Subcutaneous abdominal adipose tissue (tissue), 5 donors: ENCODE measurements at regions not wholly inside any gene's neighbourhood (a gene's known extent, or its start where the extent isn't known, plus 50 kb on each side); places are given as distances from the start of the nearest gene placed in this dataset.

Experiments used
- H3K27ac ChIP-seq: one replicate; pipeline ENCODE4 v1.7.0; 2013; ENCODE audit warnings: low read depth, mild to moderate bottlenecking, inconsistent platforms, low read length, moderate library complexity
- H3K27me3 ChIP-seq, 5 donors: one replicate each; pipeline ENCODE4 v1.7.0; 2013; ENCODE audit warnings: low read length in 5 of 5, inconsistent platforms in 1 of 5; ENCODE audit not compliant: control insufficient read depth in 5 of 5, insufficient read depth in 4 of 5
- H3K36me3 ChIP-seq, 5 donors: one replicate each; pipeline ENCODE4 v1.7.0; 2013; ENCODE audit warnings: low read length in 5 of 5; ENCODE audit not compliant: control insufficient read depth in 5 of 5, insufficient read depth in 5 of 5
- H3K4me1 ChIP-seq, 5 donors: one replicate each; pipeline ENCODE4 v1.7.0; 2013; ENCODE audit warnings: low read length in 5 of 5, mild to moderate bottlenecking in 3 of 5, moderate library complexity in 1 of 5; ENCODE audit not compliant: control insufficient read depth in 5 of 5, insufficient read depth in 5 of 5
- H3K4me3 ChIP-seq, 5 donors: one replicate each; pipeline ENCODE4 v1.7.0; 2013; ENCODE audit warnings: low read length in 5 of 5, low read depth in 1 of 5
- H3K9ac ChIP-seq, 5 donors: one replicate each; pipeline ENCODE4 v1.7.0; 2013; ENCODE audit warnings: low read length in 5 of 5, mild to moderate bottlenecking in 4 of 5, moderate library complexity in 3 of 5
- H3K9me3 ChIP-seq, 5 donors: one replicate each; pipeline ENCODE4 v1.7.0; 2013; ENCODE audit warnings: low read length in 5 of 5; ENCODE audit not compliant: control insufficient read depth in 5 of 5
- donor health status: healthy.
- donor health status: healthy.
- donor health status: healthy.
- donor health status: healthy.
- donor health status: healthy.

DNA sequence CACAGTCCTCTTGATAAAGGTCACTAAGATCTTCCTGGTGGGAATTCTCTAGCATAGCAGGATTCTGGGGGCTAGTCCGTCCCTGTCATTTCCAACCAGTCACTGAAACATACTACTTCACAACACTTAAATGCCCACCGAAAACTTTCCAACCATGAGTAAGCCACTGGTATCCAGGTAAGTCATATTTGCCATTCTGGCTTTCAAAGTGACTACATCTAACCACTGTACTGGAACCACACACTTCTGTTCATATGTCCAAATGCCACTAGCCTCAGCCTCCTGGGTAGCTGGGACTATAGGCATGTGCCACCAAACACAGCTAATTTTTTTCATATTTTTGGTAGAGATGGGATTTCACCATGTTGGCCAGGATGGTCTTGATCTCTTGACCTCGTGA is 64.3 kb upstream of the VANGL1 start:
- Histone ChIP-seq H3K9me3 (peaks cover 0 to 14% (median 5%) of the 10 kb centered on the region in 5 donors), H3K27ac (no peak overlapping the region), H3K4me1 (peaks cover 0 to 2% (median 0%) of the 10 kb centered on the region in 5 donors), H3K36me3 (no peaks in the 10 kb centered on the region), H3K4me3 (no peak overlapping the region), H3K27me3 (no peaks in the 10 kb centered on the region), H3K9ac (no peak overlapping the region)

DNA sequence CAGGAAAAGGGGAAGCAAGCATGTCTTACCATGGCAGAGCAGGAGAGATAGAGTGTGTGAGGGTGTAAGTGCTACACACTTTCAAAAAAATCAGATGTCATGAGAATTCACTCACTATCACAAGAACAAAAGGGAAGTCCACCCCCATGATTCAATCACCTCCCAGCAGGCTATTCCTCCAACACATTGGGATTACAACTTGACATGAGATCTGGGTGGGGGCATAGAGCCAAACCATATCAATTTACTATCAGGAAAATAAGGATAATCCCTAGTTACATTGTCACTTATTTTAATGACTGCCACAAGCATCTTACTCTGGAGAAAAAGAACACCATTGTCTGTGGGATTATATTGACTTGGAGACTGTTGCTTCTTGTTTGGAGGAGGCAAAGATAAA is 66.1 kb upstream of the VANGL1 start:
- H3K9me3 ChIP-seq = peaks cover 0 to 18% (median 5%) of the 10 kb centered on the region in 5 donors
- no peaks in the 10 kb centered on the region for H3K36me3 ChIP-seq
- H3K27me3 ChIP-seq = no peaks in the 10 kb centered on the region

GRCh38 chr1:115572710-115573109 is 69.1 kb upstream of the VANGL1 start:
- Histone ChIP-seq H3K4me3 (no peak overlapping the region), H3K9me3 (peaks cover 4 to 23% (median 9%) of the 10 kb centered on the region in 5 donors)

More for the DNA sequence above, 66.1 kb upstream of the VANGL1 start:
- Histone ChIP-seq H3K27ac (no peak overlapping the region), H3K4me3 (no peak overlapping the region), H3K4me1 (peaks cover 0 to 2% (median 0%) of the 10 kb centered on the region in 5 donors), H3K9ac (no peak overlapping the region)

DNA sequence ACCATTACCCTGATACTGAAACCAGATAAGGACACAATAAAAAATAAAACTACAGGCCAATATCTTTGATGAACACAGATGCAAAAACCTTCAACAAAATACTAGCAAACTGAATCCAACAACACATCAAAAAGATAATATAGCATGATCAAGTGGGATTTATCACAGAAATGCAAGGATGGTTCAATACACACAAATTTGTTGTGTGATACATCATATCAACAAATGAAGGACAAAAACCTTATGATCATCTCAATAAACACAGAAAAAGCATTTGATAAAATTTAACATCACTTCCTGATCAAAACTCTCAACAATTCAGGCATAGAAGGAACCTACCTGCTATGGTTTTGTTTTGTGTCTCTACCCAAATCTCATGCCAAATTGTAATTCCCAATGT is 74.3 kb upstream of the VANGL1 start:
- Histone ChIP-seq H3K9ac (no peak overlapping the region), H3K27me3 (peaks cover 0 to 6% (median 2%) of the 10 kb centered on the region in 5 donors), H3K4me1 (no peaks in the 10 kb centered on the region), H3K36me3 (no peaks in the 10 kb centered on the region), H3K4me3 (no peak overlapping the region), H3K9me3 (peaks cover 5 to 14% (median 7%) of the 10 kb centered on the region in 5 donors), H3K27ac (no peak overlapping the region)

More at GRCh38 chr1:115572710-115573109, 69.1 kb upstream of the VANGL1 start:
- H3K4me1 ChIP-seq = peaks cover 0 to 2% (median 0%) of the 10 kb centered on the region in 5 donors
- no peaks in the 10 kb centered on the region for H3K36me3 ChIP-seq
- no peak overlapping the region for H3K27ac ChIP-seq
- H3K27me3 ChIP-seq = no peaks in the 10 kb centered on the region
- H3K9ac ChIP-seq = no peak overlapping the region

- no peak overlapping the region for H3K4me3 ChIP-seq
- H3K27me3 ChIP-seq = peaks cover 0 to 6% (median 2%) of the 10 kb centered on the region in 5 donors
- peaks cover 5 to 12% (median 7%) of the 10 kb centered on the region in 5 donors for H3K9me3 ChIP-seq
- H3K9ac ChIP-seq = no peak overlapping the region
- no peak overlapping the region for H3K27ac ChIP-seq
- H3K36me3 ChIP-seq = no peaks in the 10 kb centered on the region
- H3K4me1 ChIP-seq = no peaks in the 10 kb centered on the region
These were observed 76.0 kb upstream of the VANGL1 start for GRCh38 chr1:115565791-115566190.

GRCh38 chr1:115565353-115565752 is 76.4 kb upstream of the VANGL1 start:
- H3K4me1 ChIP-seq = no peaks in the 10 kb centered on the region
- H3K27ac ChIP-seq = no peak overlapping the region
- peaks cover 0 to 6% (median 2%) of the 10 kb centered on the region in 5 donors for H3K27me3 ChIP-seq
- H3K4me3 ChIP-seq = no peak overlapping the region
- no peak overlapping the region for H3K9ac ChIP-seq
- no peaks in the 10 kb centered on the region for H3K36me3 ChIP-seq
- H3K9me3 ChIP-seq = peaks cover 5 to 12% (median 7%) of the 10 kb centered on the region in 5 donors

DNA sequence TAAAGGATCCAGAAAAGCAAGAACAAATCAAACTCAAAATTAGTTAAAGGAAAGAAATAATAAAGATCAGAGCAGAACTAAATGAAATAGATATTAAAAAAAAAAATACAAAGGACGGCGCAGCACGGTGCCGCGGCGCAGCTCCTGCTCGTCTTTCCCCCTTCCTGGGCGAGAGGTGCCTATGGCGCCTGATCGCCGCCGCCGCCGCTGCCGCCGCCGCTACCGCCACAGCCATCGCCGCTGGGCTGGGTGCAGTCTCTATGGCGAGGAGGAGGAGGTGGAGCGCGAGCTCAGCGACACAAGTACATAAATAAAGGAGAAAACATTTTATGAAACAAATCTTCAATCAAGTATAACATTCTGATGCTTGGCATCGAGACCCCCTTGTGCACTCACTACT is 77.6 kb upstream of the VANGL1 start:
- Histone ChIP-seq H3K9ac (no peak overlapping the region), H3K36me3 (no peaks in the 10 kb centered on the region), H3K4me1 (no peaks in the 10 kb centered on the region), H3K27ac (no peak overlapping the region), H3K27me3 (peaks cover 0 to 6% (median 2%) of the 10 kb centered on the region in 5 donors), H3K4me3 (no peak overlapping the region), H3K9me3 (peaks cover 5 to 12% (median 7%) of the 10 kb centered on the region in 5 donors)

GRCh38 chr1:115560027-115560426 is 81.7 kb upstream of the VANGL1 start:
- Histone ChIP-seq H3K4me1 (no peaks in the 10 kb centered on the region), H3K36me3 (no peaks in the 10 kb centered on the region), H3K4me3 (no peak overlapping the region), H3K9me3 (no peaks in the 10 kb centered on the region), H3K9ac (no peak overlapping the region), H3K27me3 (peaks cover 0 to 6% (median 2%) of the 10 kb centered on the region in 5 donors), H3K27ac (no peak overlapping the region)

- Histone ChIP-seq H3K9me3 (no peaks in the 10 kb centered on the region), H3K9ac (no peak overlapping the region)
These were observed 83.5 kb upstream of the VANGL1 start for GRCh38 chr1:115558275-115558674.

GRCh38 chr1:115557715-115558114 is 84.1 kb upstream of the VANGL1 start:
- Histone ChIP-seq H3K36me3 (no peaks in the 10 kb centered on the region), H3K4me3 (no peak overlapping the region), H3K9ac (no peak overlapping the region), H3K9me3 (no peaks in the 10 kb centered on the region), H3K27ac (no peak overlapping the region), H3K27me3 (no peaks in the 10 kb centered on the region), H3K4me1 (no peaks in the 10 kb centered on the region)

More at GRCh38 chr1:115558275-115558674, 83.5 kb upstream of the VANGL1 start:
- no peak overlapping the region for H3K27ac ChIP-seq
- H3K27me3 ChIP-seq = no peaks in the 10 kb centered on the region
- H3K36me3 ChIP-seq = no peaks in the 10 kb centered on the region
- no peak overlapping the region for H3K4me3 ChIP-seq
- no peaks in the 10 kb centered on the region for H3K4me1 ChIP-seq
